HL-60/S4 treated with retinoic acid at 250 ng/mL for 4 days and 3 days (cell line): ENCODE measurements at regions not wholly inside any gene's neighbourhood (a gene's known extent, or its start where the extent isn't known, plus 50 kb on each side); places are given as distances from the start of the nearest gene placed in this dataset.
"Not testable (repeated sequence)": the region's sequence is repeated elsewhere in the genome, so short reads cannot be mapped to it uniquely, and the experiment has no call there.

Source experiments
- in situ Hi-C: fragments of 300-500 bp; cut with MboI; formaldehyde crosslinking; loops from 2 replicates; pipeline ENCODE4 v1.7.0; 2022; ENCODE audit warnings: low sequenced_read_pairs

- in situ Hi-C loops: no loop called here
Observed at GRCh38 chr12:129959889-129960288, 56.1 kb upstream of the TMEM132D start.

DNA sequence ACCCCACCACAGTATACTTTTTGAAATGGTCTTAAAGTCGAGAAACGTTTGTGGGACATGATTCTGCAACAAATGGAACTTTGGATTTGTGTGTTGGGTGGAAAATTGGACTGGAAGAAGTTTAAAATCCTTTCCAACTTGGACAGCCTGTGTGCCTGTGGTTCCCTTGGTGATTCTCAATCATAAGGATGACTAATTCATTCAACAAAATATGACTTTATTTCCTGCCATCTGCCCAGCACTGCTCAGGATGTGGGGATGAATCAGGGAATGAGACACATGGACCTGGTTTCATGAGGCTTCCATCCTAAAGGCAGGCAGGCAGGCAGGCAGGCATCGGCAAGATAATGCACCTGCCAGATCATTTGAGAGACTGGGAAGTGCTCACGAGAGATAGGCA is 57.3 kb upstream of the TMEM132D start:
- in situ Hi-C loops: no loop called here

DNA sequence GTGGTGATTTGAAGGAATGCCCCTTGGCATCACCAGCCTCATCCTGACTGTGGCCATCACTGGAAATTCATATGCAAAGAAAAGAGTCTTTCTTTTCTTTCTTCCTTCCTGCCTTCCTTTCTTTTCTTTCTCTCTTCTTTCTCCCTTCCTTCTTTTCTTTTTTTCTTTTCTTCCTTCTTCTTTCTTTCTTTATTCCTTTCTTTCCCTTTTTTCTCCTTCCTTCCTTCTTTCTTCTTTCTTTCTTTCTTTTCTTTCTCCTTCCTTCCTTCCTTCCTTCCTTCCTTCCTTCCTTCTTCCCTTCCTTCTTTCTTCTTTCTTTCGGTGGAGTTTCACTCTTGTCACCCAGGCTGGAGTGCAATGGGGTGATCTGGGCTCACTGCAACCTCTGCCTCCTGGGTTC is 58.0 kb upstream of the TMEM132D start:
- in situ Hi-C loops: no loop called here

- in situ Hi-C loops: no loop called here
Observed at GRCh38 chr12:129964300-129964699, 60.5 kb upstream of the TMEM132D start.

DNA sequence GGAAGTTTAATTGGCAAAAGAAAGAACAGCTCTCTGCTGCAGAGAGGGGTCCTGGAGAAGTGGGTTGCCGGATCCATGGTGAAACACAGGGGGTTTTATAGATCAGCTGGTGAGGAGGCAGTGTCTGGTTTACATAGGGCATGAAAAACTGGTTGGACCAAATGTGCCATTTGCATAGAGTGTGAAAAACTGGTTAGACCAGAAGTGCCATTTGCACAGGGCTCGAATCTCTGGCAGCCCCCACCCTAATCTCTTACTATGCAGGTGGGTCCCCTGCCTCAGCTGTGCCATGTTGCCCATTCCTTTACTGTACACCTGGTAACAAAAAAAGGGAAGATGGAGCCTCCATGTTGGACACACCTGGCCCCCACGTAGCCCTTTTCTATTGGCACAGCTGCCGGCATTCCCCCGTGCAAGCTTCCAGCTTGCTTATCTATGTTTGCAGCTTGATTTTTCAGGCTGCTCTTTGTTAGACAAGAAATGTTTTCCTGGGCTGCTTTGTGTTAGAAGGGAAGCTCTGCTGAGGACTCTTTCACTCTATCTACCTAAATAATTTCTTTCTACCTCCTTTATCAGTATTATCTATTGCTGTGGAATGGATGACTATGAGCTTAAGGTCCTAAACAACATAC is 61.1 kb upstream of the TMEM132D start:
- in situ Hi-C loops: no loop called here

DNA sequence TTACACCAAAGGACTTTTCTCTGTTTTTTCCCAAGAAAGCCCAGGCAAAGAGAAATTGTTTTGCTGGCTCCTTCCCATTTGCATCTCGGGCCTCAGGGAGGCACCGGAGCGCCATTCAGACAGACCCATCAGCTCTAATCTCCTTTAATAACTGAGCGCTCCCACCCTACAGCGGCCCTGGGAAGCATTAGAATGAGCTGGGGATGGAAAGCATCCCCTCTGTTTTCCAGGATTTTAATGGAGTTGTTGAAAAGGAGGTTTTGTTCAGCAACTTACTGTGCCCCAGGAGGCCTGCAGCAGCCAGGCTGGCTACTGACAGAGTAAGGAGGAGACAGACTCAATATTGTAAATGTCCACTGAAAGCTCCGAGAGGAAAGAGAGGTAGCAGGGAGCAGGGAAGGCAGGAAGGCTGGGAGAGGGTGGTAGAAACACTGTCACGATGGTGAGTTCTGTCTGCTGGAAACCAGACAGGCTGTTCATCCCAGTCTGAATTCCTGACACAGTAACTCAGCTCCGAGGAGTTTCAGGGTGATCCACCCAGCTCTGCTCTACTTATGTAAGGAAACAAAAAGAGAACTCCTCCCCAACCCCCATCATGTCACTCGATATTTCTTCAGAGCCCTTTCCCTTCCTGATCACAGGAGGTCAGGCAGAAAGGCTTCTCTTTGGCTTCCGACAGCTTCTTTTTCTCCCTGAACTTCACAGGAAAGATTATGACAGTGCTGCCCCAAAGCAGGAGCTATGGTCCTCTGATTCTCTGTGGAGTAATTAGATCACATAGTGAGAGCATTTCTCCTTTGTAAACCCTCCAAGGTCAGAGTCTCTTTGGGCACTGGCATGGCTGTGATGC is 62.5 kb upstream of the TMEM132D start:
- in situ Hi-C loops: no loop called here

DNA sequence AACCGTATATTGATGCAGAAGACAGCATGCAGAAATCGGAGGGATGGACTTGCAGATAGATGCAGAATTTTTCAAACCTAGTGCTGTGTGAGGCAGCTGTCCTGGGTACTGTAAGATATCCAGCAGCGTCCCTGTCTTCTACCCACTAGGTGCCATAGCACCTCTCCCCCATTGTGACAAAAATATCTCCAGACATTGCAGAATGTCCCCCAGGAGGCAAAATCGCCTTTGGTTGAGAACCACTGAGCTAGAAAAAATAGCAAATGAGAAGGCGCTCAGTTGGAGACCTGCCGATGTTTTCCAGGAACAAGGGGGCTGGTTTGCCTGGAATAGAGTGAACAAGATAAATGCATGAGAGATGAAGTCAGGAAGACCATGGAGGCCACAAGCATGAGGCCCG is 67.9 kb upstream of the TMEM132D start:
- in situ Hi-C loops: no loop called here

GRCh38 chr12:129973236-129973961 is 69.6 kb upstream of the TMEM132D start:
- in situ Hi-C loops: no loop called here

GRCh38 chr12:129984106-129984505 is 80.3 kb upstream of the TMEM132D start:
- in situ Hi-C loops: no loop called here

- in situ Hi-C loops: no loop called here
Observed at GRCh38 chr12:129987841-129988240, 84.0 kb upstream of the TMEM132D start.

GRCh38 chr12:129994634-129995033 is 90.8 kb upstream of the TMEM132D start:
- in situ Hi-C loops: no loop called here

DNA sequence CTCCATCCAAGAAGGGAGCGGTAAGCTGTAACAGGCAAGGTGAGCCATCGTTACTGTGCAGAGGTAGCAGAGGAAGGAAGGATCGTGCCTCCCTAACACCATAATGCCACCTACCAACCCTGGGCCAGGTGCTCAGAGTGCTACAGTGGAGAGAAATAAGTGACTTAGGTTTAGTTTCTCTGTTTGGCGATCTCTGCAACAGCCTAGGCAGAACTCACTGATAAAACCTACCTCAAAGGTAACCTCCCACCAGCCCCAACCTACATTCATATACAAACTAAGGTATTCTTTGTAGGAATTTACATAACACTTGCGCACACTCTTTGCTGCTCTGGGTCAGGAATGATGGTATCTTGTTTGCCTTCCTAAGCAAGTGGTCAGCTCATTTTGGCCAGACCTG is 93.4 kb upstream of the TMEM132D start:
- in situ Hi-C loops: no loop called here

DNA sequence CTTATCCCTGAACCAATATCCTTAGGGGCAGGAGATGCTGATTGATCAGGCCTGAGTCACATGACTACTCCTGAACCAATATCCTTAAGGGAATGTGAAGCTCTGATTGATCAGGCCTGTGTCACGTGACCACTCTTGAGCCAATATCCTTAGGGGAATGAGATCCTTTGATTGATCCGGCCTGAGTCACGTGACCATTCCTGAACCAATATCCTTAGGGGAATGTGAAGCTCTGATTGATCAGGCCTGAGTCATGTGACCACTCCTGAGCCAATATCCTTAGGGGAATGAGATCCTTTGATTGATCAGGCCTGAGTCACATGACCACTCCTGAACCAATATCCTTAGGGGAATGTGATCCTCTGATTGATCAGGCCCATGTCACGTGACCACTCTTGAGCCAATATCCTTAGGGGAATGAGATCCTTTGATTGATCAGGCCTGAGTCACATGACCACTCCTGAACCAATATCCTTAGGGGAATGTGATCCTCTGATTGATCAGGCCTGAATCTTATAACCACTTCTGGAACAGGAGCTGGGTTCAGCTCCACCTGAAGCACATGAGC is 100.6 kb upstream of the TMEM132D start:
- in situ Hi-C loops: not testable (repeated sequence)

- in situ Hi-C loops: no loop called here
Observed at GRCh38 chr12:130007771-130008170, 103.9 kb upstream of the TMEM132D start.

GRCh38 chr12:130008241-130008640 is 104.4 kb upstream of the TMEM132D start:
- in situ Hi-C loops: no loop called here

DNA sequence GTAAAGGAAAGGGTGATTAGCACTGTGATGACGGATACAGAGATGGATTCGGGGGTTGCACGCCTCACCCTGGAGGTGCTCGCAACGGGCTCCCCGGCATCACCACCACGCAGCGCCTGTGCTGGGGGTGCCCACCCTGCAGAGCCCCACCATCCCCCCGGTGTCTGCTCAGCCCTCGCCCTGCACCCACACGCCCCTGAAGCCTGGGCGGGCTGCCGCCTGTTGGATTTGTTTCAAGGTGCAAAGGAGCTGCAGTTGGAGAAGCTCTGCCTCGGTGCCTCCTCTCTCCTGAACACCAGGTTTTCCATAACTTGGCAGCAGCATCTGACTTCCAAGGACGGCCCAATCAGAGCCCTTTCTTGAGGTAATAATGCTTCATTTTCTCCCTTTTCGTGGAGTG is 106.1 kb upstream of the TMEM132D start:
- in situ Hi-C loops: no loop called here

- in situ Hi-C loops: no loop called here
Observed at GRCh38 chr12:130011611-130012385, 108.0 kb upstream of the TMEM132D start.

DNA sequence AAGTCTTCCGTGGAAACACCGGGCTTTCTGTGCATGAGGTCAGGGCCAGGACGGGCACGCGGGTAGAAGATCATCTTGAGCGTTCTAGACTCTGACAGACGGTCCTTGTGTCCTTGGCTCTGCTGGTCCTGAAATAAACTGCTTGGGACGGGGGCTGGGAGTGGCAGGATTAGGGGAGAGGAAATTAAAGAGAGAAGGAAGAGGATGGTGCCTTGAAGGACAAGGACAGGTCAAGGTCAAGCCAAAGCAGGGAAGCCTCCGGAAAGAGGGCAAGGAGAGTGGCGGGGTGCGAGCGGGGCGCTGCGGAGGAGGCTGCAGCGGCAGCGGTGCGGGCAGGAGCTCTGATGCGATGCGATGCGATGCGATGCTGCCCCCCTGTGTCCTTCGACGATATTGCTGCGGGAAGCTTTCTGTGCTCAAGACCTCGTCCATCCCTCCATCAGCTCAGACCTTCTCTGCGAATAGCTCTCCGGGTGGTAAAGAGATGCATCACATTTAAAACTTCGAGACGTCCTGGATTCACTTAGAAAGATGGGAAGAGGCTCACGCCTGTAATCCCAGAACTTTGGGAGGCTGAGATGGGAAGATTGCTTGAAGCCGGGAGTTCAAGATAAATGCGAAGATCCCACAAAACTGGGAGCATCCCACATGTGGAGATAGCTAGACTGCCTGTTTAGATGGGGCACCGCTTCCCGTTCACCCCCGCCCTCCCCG is 110.1 kb upstream of the TMEM132D start:
- in situ Hi-C loops: no loop called here

DNA sequence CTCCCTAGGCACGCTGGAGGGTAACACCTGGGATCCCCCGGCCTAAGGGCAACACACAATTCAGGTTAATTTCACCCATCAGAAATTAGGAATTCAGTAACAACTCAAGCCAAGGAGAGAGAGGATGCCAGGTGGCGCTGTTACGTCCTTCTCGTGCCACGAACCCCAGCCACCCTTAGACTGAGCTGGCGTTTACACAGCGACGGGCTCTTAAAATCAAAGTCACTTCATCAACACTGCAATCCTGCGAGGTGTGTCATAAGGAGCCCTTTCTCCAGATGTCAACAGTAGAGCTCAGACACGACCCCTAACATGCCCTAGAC is 110.6 kb upstream of the TMEM132D start:
- in situ Hi-C loops: no loop called here

- in situ Hi-C loops: no loop called here
Observed at GRCh38 chr12:130016194-130016593, 112.4 kb upstream of the TMEM132D start.
